ENCODE measurements at regions not wholly inside any gene's neighbourhood (a gene's known extent, or its start where the extent isn't known, plus 50 kb on each side); places are given as distances from the start of the nearest gene placed in this dataset.

DNA sequence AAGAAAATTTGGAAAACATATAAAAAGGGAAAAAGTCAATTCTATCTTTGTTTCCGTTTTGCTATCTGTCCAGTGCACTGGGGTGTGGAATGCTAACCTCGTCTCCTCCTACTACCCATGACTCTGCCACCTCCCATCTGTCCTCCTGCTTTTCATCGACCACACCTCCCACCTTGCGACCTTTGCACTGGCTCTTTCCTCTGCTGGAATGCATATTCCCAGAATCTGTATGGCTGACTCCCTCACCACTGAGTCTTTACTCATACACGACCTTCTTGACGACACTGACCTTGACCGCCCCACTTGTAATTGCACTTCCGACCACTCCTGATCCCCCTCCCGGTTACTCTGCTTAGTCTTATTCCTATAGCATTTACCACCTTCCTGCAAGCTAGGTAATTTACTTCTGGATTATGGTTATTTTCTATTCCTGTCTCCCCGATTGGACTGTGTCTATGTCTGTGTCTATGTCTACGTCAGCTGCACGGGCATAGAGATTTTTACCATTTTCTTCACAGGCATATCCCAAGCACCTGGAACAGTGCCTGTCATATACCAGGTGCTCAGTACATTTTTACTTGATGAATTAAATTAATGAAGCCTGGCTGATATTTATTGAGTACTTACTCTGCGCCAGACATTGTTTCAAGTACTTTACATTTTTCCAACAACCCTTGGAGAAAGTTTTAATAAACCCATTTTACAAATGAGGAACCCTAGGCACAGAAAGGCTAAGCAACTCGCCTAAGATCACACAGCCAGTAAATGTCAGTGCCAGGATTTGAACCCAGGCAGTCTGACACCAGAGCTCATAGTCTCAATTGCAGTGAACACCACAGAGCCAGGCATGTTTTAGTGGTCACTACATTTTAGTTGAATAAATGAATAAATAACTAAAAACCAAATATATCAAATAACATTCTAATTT lies 54.0 kb upstream of the SLC22A11 start:
- no peaks in the 10 kb centered on the region for H3K27me3 Mint-ChIP-seq (ENCODE audit: low read depth)
- H3K4me1 Mint-ChIP-seq (ENCODE audit: low read depth): peaks cover 2% of the 10 kb centered on the region
- no peaks in the 10 kb centered on the region for H3K9me3 Mint-ChIP-seq
- H3K27ac Mint-ChIP-seq: no peak overlapping the region
- H3K36me3 Mint-ChIP-seq (ENCODE audit: low read depth): no peaks in the 10 kb centered on the region
- no peak overlapping the region for H3K4me3 Mint-ChIP-seq

DNA sequence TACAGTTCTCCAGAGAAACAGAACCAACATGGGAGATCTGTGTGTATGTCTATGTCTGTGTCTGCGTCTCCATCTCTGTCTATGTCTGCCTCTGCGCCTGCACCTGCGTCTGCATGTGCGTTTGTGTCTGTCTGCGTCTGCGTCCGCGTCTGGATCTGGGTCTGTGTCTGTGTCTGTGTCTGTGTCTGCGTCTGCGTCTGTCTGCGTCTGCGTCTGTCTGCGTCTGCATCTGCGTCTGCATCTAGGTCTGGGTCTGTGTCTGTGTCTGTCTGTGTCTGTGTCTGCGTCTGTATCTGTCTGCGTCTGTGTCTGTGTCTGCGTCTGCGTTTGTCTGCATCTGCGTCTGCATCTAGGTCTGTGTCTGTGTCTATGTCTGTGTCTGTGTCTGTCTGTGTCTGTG lies 53.1 kb upstream of the SLC22A11 start:
- H3K27ac Mint-ChIP-seq: no peak overlapping the region
- H3K27me3 Mint-ChIP-seq (ENCODE audit: low read depth): no peaks in the 10 kb centered on the region
- H3K36me3 Mint-ChIP-seq (ENCODE audit: low read depth): no peaks in the 10 kb centered on the region
- H3K9me3 Mint-ChIP-seq: no peaks in the 10 kb centered on the region
- peaks cover 2% of the 10 kb centered on the region for H3K4me1 Mint-ChIP-seq (ENCODE audit: low read depth)
- H3K4me3 Mint-ChIP-seq: no peak overlapping the region

DNA sequence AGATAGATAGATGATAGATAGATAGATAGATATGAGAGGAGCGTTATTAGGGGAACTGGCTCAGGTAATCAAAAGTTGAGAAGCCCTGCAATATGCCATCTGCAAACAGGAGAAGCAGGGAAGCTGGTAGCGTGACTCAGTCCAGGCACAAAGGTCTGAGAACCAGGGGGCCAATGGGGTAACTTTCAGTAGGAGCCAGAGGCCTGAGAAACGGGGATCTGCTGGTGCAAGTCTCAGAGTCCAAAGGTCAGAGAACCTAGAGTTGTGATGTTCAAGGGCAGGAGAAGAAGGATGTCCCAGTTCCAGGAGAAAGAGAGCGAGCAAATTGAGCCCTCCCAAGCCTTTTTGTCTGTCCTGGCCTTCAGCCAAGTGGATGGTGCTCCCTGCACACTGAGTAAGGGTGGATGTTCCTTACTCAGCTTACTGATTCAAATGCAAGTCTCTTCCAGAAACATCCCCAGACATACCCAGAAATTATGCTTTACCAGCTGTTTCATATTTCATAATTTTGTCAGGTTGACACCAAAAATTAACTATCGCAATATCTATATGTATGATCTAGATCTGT lies 52.5 kb upstream of the SLC22A11 start:
- H3K9me3 Mint-ChIP-seq: no peaks in the 10 kb centered on the region
- peaks cover 2% of the 10 kb centered on the region for H3K4me1 Mint-ChIP-seq (ENCODE audit: low read depth)
- H3K36me3 Mint-ChIP-seq (ENCODE audit: low read depth): no peaks in the 10 kb centered on the region
- no peak overlapping the region for H3K27ac Mint-ChIP-seq
- H3K27me3 Mint-ChIP-seq (ENCODE audit: low read depth): no peaks in the 10 kb centered on the region
- no peak overlapping the region for H3K4me3 Mint-ChIP-seq

DNA sequence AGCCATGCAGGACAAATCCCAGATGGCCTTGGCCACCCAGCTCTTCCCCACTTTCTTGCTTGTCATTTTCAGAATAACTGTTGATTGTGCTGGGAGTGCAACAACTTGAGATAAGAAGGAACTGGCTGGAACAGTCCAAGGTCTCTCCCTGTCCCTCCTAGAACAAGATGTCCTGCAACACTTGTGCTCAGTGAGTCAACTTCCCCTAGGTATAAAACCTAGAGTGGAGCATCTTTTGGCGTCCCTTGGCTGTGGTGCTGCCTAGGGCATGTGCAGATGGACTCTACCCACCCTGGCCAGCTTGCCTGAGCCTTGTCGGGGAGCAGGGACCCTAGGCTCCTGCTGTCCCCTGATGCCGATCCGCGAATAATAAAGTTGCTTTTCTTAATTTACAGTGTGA lies 50.7 kb upstream of the SLC22A11 start:
- no peak overlapping the region for H3K27ac Mint-ChIP-seq
- H3K27me3 Mint-ChIP-seq (ENCODE audit: low read depth): no peaks in the 10 kb centered on the region
- H3K4me1 Mint-ChIP-seq (ENCODE audit: low read depth): no peaks in the 10 kb centered on the region
- no peak overlapping the region for H3K4me3 Mint-ChIP-seq
- H3K9me3 Mint-ChIP-seq: no peaks in the 10 kb centered on the region
- no peaks in the 10 kb centered on the region for H3K36me3 Mint-ChIP-seq (ENCODE audit: low read depth)
